NCI-H2171 (cell line): ENCODE measurements at regions not wholly inside any gene's neighbourhood (a gene's known extent, or its start where the extent isn't known, plus 50 kb on each side); places are given as distances from the start of the nearest gene placed in this dataset.

Experiments
- DNase-seq: peaks from one replicate; lab custom pipeline; 2025; lab: John Stamatoyannopoulos, UW

DNA sequence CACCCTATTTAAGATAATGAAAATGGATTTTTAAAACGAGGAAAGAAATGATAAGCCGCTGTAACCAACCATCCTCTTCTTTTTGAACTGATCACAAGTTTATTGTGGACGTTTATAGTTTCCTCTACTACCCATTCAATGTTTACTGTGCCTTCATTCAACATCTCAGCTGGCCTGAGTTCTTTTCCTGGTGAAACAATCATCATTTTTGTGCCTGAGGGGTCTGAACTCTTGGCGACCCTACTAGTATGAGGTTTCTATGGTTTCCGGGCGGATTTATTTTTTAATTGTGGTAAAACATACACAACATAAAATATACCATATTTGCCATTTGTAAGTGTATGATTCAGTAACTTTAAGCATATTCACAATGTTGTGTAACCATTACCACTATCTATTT lies 100.7 kb downstream of the SPRY1 start:
- no peak for DNase-seq

DNA sequence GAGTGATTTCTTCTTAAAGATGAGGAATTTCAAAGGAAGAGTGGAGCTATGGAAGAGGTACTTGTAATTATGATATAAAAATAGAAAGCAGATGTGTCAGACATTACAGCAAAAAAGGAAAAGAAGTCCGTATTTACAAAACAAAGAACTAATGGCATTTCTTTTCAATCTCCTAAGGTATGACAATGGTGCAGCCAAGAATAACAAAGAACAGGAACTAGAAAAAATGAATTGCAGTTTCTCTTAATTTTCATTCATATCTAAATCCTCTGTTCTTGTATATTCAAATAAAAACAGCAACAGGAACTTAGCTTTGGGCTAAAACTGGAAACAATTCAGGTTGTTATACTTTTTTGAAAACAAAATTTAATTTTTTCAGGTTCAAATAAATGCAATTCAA lies 105.1 kb downstream of the SPRY1 start:
- no peak for DNase-seq

DNA sequence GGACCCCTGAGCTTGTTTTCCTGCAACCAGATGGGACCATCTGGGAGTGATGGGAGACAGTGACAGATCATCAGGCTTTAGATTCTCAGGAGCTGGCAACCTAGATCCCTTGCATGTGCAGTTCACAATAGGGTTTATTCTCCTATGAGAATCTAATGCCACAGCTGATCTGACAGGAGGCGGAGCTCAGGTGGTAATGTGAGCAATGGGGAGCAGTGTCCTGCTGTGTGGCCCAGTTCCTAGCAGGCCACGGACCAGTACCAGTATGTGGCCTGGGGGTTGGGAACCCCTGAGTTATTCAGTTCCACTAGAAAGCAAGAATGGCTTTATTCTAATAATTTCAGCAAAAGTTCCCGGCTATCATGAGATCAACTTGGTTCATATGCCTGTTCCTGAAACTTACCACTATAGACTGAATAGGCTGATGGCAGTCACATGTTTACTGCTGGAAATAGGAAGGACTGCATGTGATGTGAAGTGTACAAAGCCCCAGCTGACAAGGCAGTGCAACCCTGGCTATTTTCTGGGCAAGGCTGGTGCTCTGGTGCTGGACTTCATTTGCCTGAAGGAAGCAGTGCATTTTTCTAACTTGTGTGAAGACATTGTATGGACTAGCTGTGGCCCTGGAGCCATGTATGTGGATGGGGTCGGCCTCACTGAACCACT lies 107.2 kb downstream of the SPRY1 start:
- no peak for DNase-seq

DNA sequence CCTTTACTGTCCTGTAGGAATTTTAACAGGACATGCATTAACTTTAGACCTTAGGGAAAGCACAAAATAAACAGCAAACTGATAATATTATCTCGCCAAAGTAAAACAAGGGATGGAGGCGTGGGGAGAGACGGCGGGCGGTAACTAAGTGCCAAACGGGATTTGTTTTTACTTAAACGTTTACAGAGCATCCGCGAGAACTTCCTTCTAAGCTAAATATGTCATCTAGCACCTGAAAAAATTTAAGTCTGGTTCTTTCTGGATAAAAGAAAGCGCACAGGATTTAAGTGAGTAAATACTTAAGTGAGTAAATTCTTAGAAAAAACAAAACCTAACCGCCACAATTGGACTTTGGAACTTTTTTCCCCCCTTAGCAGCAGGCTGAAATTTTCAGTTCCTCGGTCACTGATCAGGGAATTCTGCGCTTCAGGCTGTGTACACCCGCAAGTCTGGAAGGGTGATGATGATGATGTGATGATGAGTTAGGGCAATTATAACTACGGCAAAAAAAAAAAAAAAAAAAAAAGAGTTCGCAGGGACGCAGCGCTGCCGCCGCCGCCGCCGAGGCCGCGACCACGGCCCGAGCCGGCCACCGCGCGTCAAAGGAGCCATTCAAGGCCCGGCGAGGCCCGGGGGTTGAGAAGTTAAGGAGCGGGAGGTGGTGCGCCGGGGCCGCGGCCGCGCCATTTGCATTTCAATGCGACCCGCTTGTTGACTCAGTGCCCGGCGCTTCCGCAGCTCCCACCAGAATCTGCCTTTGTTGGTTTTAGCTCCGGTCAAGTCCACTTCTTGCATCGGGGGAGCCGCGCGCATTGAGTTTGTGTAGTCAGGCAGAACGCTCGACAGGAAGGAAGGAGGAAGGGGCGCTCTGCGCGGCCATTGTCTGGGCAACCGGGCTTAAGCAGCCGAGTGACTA lies 108.8 kb downstream of the SPRY1 start:
- DNase-seq = peak; percentile 10

DNA sequence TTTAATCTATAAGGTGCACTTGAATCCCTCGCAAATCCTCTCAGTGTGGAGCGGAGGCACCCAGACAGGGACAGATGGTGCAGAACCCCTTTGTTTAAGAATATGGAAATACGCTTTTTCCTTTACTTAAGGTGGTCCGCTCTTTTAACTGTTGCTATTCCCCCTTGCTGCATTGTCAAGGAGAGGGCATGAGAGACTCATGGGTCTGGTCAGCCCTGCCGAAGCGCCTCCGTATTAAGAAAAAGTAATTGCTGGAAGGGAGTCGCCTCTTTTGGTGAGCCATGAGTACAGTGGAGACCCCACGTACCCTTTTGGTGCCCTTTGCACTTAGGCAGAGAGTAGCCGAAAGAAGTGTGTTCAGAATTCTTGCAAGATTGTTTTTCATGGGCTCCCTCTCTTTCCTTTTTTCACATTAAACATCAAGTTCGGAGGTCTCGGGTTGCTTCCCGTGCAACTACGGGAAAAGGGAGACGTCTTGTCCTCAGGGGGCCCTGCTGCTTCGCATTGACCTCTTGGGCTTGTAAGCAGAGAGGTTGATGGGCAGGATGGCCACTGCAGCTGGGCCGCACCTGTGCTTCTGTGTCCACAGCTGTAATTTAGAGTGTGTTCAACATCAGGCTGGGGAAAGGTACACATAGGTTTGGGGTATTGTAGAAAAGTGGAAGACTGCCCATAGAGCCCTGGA lies 109.6 kb downstream of the SPRY1 start:
- no peak for DNase-seq

DNA sequence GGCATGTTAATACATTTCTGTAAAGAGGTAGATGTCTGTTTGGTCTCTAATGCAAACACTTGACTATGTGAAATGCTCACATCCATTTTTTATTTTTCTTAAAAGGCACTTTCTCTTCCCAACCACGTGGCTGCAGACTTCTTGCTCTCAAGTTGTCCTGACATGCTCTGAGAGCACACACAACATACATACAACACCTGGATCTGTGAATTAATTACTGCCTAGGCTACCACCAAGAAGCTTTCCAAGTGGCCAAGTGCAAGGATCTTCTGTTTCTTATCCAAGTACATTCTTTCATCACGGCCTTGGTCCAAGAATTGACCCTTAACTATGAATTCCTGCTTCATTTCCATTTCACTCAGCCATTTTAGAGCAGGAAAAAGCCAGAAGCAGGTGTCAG lies 110.8 kb downstream of the SPRY1 start:
- no peak for DNase-seq

DNA sequence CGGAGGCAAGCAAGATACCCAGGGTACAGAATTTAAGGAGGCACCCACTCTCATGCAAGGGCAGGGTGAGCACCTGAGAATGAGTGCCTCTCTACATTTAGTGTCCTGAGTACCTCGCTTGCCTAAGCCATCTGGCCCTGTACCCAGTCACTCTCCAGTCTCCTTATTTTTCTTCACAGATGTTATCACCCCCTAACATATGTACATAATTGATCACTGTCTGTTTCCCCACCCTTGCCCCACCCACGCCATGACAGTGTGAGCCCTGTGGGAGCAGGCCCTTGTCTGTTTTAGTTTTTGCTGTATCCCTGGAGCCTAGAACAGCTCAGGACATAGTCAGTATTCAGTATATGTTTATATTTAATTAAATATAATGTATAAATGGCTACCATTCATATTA lies 113.6 kb downstream of the SPRY1 start:
- DNase-seq = peak; percentile 32

DNA sequence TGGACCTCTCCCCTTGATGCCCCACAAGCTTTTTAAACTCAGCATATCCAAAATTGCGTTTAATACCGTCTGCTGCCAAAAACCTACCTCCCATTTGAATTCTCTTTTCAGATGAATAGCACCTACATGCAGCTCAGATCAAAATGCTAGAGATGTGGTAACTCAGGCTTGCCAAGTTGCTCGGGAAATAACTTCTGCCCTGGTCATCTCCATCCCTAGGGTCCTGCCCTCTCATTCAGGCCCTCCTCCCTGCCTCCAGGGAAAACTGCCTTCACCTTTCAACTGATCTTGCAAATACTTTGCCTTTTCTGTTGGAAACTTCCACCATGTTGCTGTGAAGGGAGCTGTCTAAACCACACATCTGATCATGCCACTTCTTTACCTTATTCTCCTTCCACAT lies 114.1 kb downstream of the SPRY1 start:
- DNase-seq = no peak

DNA sequence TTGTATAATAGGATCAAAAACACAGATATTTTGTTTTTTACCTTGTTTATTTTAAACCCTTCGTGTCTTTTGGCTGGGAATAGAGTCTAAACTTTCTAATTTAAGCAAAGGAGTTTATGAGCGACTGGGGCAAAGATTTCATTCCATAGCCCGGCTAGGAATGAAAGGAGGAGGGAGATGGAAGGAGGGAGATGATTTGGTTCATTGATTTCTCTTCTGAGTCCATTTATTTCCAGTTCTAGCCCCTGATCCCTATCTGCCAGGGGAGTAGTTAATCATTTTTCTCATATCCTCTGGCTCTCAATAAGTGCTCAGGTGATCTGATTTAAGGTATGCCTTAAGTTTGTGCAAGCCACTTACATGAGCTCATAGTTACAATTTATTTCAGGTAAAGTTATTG lies 120.0 kb downstream of the SPRY1 start:
- no peak for DNase-seq

DNA sequence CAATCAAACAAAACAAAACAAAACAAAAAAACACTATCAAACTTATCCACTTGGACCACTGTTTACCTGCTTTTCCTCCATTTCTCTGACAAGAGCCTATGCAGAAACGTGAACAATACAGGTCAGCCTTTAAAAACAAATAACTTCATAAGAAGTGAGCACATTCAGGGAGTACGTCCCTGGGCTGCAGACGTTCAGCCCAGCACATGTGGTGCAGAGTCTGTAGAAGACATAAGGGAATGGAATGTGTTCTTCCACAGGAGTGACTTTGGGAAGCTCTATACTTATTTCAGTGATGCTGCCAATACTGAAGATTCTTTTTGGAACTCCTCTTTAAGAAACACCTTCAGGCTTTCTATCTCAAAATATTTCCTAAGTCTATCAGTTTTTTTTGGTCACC lies 120.6 kb downstream of the SPRY1 start:
- DNase-seq = no peak

DNA sequence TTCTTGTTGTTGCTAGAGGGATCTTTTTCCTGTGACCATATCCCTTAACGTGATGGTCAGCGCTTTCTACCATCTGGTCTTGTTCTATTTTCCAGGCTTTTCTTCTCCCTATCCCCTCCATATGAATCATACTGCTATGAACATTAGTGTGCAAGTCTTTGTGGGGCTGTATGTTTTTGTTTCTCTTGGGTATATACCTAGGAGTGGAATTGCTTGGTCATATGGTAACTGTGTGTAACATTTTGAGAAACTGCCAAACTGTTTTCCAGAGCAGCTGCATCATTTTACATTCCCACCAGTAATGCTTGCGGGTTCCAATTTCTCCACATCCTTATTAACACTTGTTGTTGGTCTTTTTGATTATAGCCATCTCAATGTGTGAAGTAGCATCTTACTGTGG lies 121.4 kb downstream of the SPRY1 start:
- DNase-seq = no peak

DNA sequence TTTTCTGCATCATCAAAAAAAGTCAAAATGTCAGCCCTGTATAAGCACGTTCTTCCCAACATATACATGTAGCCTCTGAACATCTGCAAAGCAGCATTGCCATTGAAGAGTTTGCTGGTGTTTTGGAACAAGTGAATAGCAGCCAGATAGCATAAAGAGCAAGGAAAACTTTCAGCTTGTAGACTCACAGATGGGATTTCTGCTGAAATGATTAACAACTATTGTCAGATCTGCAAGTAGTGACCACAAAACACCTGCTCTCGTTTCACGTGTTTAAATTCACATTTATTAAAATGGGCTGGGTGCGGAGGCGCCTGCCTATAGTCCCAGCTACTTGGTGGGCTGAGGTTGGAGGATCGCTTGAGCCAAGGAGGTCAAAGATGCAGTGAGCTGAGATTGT lies 123.7 kb downstream of the SPRY1 start:
- DNase-seq = no peak

DNA sequence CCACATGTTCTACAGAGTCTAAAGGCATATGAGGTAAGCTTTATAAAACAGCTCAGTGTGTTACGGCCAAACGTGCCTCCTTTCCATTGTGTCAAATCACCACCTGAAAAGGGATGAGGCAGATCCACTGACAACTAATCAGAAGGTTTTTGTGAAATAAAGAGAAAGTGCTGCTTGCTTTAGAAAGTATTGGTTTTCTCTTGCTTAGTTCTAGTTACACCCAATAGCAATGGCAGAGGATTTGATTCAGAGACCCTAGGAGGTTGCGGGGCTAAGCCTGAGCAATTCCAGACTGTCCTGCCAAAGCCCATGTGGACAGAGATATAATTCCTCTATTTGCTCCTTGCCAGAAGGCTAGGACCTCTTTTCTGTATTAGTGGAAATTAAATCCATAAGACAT lies 125.5 kb downstream of the SPRY1 start:
- no peak for DNase-seq

DNA sequence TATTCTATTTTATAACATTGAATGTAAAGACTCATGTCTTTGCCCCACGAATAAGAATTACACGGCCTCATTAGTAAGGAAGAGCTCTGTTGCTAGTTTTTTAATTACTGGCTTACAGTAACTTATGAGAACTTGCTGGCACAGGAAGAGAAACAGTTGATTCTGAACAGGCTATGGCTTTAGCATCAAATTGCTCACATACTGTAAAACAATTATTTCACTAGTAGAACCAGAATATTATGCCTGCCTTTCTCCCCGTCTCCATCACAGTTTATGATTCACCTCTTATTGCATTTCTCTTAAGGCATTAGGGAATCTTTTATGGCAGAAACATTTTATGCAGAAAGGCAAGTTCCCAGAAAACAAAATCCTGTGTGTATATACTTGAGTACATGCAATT lies 126.1 kb downstream of the SPRY1 start:
- DNase-seq = no peak

DNA sequence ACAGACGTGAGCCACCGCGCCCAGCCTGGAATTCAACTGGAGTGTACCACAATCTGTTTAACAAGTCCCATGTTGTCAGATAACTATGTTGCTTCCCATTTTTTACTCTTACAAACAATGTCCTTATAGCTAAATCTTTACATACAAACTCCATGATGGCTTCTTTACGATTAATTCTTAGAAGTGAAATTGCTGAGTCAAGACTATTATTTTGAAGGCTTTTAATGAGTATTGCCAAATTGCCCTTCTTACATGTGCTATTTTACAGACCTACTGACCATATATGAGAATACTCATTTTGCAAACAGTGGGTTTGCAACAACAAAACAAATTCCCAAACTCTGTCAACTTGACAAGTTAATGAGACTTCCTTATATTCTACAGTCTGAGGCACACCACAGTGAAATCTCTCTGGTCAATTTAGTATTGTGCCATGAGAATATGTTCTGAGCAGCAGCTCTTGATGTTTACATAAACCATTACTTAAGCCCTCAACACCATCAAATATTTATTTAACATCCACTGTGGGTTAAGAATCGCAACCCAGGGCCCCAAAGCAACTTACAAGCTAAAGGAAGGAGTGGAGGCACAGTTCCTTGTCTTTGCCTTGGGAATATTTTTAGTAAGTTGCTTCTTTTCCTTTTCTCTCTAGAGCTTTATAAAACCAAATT lies 128.5 kb downstream of the SPRY1 start:
- no peak for DNase-seq

DNA sequence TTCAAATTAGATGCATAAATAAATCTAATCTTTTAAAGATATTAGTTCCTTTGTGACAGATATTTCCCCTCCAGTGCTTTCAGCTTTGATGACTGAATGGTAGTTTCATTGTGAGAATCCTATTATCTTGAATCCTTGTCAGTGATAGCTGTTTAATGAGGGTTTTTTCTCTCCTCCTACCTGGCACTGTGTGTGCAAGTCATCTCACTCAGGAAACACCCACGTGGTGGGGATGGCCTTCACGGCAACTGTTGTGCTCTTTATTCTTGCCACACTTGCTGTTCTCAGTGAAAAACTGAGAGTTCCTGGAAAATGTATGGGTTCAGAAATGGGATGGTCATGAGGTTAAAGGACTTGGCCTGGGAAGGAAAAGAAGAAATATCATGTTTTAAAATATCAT lies 129.9 kb downstream of the SPRY1 start:
- no peak for DNase-seq

DNA sequence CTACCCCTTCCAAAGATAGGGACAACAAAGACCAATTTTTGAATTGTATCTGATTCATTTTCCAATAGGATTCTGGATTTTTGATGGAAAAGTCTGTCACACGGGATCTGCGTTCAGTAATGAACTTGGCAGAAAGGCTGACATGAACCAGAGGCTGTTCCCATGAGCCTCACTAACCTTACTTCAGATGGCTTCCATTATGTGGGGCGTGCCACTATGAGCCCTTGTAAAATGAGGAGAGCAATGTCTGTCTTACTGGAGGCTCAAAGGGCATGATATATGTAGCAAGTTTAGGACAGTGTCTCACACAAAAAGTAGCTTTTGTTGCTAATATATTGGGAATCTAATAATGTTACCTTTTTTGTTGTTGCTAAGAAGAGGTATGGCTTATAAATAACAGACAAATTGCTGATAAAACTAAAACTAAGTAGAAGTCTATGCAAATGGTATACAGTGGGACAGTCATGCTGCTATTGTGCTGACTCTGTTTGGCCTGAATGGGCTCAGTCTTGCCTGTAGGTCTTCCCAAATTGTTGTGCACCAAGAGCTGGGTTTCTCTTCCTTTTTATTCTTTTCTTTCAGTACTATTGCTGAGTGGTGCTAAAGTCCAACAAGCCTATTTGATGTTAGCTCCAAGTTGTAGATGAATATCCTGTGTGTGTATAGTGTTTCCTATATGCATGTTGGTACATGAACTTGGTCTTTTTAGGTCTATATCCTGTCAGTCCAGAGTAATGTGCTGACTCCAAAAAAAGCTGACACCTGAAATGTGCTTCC lies 132.1 kb downstream of the SPRY1 start:
- no peak for DNase-seq

DNA sequence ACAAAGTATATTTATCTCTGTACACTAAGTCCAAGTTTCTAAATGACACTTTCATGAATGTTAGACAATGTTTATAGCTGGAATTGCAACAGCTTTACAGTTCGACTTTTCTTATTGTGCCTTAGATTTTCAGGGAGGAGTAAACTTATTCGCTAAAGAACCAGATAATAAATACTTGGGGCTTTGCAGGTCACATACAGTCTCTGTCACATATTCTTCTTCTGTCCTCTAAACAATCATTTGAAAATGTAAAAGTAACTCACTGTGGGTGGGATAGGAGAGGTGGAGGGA lies 132.6 kb downstream of the SPRY1 start:
- no peak for DNase-seq

DNA sequence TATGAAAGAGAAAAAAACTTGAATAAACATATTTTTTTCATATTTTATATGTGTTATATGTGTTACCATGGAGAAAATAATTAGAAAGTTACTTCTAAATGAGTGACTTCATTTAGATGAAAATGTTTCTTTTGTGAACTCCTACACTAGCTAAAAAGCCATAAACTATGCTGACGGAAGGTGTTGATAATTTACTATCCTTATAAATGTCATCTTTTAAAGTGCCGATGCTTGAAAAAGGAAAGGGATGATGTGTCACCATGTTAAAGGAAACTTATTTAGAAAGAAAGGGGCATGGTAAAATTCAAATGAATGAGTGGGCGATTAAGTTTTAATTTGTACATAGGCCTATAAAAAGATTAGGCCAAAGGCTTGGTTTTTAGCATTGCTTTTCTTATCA lies 133.8 kb downstream of the SPRY1 start:
- no peak for DNase-seq

DNA sequence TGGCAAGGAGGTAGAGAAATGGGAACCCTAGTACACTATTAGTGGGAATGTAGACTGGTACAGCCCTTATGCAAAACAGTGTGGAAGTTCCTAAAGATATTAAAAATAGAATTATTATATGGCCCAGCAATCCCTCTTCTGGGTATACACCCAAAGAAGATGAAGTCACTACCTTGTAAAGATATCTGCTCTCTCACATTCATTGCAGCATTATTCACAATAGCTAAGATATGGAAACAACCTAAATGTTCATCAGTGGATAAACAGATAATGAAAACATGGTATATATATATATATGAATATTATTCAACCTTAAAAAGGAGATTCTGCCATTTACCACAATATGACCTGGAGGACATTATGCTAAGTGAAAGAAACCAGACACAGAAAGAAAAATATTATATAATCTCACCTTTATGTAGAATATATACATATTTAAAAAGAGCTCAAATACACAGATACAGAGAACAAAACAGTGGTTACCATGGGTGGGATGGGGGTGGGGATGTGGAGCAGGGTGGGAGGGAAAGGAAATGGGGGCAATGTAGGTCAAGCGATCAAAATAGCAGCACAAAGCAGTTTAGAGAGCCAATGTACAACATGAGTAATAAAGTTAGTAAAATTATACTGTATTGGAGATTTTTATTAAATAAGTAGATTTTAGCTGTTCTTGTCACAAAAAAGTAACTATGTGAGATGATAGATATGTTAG lies 138.6 kb downstream of the SPRY1 start:
- no peak for DNase-seq

DNA sequence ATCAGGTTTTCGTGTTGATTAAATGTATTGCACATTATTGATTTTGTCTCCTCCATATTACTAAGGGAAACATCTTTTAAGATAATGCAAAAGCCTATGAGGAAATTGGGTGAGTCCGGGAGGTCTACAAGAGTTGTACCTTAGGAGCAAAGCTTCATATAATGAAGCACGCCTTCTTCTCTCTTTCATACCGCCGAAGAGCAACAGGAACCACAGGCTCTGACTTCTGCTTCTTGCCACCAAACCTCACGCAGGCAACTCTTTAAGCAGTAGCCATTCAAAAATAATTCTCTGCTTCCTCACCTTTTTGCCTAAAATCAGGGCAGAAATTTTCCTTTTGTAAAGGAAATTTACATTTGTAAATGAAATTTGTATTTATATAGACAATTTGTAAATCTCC lies 139.6 kb downstream of the SPRY1 start:
- no peak for DNase-seq
